C4-2B (cell line): ENCODE measurements at regions not wholly inside any gene's neighbourhood (a gene's known extent, or its start where the extent isn't known, plus 50 kb on each side); places are given as distances from the start of the nearest gene placed in this dataset.

ENCODE experiments used
- H3K27ac ChIP-seq: fragments of 450-650 bp; 2 replicates; pipeline ENCODE4 v1.5.1; 2017
- CTCF ChIP-seq: fragments of 450-650 bp; conservative IDR thresholded peaks from 2 replicates; pipeline ENCODE4 v1.5.1; 2017; ENCODE audit warnings: mild to moderate bottlenecking
- ZFX ChIP-seq: fragments of 450-650 bp; IDR thresholded peaks from 2 replicates; pipeline ENCODE4 v1.6.1; 2017

GRCh38 chr18:53610957-53611356 is 613.5 kb downstream of the MBD2 start:
- TF ChIP-seq ZFX: no peak
- TF ChIP-seq CTCF: no peak
- H3K27ac ChIP-seq: no peak overlapping the region

GRCh38 chr18:53606792-53607191 is 617.7 kb downstream of the MBD2 start:
- TF ChIP-seq ZFX (no peak), CTCF (no peak)
- H3K27ac ChIP-seq: no peak overlapping the region

GRCh38 chr18:53605198-53605597 is 619.3 kb downstream of the MBD2 start:
- no peak overlapping the region for H3K27ac ChIP-seq
- no peak for TF ChIP-seq CTCF
- TF ChIP-seq ZFX: no peak

GRCh38 chr18:53603276-53603675 is 621.2 kb downstream of the MBD2 start:
- no peak overlapping the region for H3K27ac ChIP-seq
- TF ChIP-seq ZFX (no peak), CTCF (no peak)

GRCh38 chr18:53601344-53601743 is 623.1 kb downstream of the MBD2 start:
- TF ChIP-seq ZFX (no peak), CTCF (no peak)

GRCh38 chr18:53586923-53587322 is 637.5 kb downstream of the MBD2 start:
- H3K27ac ChIP-seq: no peak overlapping the region
- TF ChIP-seq CTCF (no peak), ZFX (no peak)

More at GRCh38 chr18:53601344-53601743, 623.1 kb downstream of the MBD2 start:
- H3K27ac ChIP-seq: no peak overlapping the region
